GM21723 (cell line): ENCODE measurements at regions not wholly inside any gene's neighbourhood (a gene's known extent, or its start where the extent isn't known, plus 50 kb on each side); places are given as distances from the start of the nearest gene placed in this dataset.
A peak's percentile ranks its signal among the peaks of the same experiment; 100 is the strongest.
"Not testable (repeated sequence)": the region's sequence is repeated elsewhere in the genome, so short reads cannot be mapped to it uniquely, and the experiment has no call there.

Experiments used
- ATAC-seq: cut with Tn5 transposase; IDR thresholded peaks from one replicate; pipeline ENCODE4 v1.9.1; 2021; ENCODE audit warnings: mild to moderate bottlenecking, moderate library complexity; ENCODE audit not compliant: unreplicated experiment

DNA sequence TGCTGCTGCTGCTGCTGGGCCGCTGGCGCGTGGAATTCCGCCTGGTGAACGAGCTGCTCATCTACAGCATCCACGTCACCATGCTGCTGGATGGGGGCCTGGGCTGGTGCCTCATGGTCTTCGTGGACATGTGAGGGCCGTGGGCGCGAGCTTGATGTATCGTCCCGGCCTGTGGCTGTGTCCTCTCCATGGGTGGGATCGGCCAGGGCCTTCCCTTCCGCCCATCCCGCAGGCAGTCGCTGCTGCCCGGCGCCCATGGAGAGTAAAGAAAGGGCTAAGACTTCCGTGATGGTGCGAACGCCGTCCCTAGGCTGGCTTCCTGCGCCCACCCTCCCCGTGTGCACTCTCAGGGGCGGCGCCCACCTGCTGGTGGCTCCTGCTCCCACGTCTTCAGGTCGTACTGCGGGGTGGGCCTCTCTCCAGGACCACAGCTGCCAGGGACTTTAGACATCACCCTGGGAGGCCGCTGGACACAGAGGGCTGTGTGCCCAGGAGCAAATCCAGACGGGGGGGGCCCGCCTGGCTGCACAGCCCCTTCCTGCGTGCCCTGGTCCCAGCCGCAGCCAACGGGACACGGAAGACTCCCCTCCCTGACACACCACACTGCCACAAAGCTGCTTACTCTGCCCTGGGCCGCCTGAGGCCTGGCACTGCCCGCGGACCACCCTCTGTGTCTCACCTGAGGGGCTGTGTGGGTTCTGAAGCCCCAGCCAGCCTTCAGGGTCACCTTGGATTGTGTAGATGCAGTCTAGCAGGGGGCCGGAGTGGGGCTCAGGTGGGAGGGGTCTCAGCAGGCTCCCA lies 167.5 kb downstream of the SEPTIN7 start:
- no peak for ATAC-seq

DNA sequence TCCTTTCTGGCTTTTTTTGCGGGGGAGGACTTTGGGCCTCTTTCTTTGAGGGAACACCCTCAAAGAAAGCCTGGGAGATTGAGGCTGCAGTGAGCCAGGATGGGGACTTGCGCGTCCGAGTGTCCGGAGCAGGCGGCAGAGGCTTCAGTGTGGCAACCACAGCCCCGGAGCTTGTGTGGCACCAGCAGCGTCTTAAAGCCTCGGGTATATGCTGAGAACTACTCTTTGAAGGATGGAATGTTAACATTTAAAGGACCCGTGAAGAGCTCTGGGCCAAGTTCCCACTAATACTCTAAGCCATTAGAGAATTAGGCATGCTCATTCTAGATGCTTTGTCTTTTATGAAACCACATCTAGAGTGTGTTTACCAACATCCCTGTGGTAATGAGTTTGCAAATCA lies 168.2 kb downstream of the SEPTIN7 start:
- ATAC-seq: no peak

DNA sequence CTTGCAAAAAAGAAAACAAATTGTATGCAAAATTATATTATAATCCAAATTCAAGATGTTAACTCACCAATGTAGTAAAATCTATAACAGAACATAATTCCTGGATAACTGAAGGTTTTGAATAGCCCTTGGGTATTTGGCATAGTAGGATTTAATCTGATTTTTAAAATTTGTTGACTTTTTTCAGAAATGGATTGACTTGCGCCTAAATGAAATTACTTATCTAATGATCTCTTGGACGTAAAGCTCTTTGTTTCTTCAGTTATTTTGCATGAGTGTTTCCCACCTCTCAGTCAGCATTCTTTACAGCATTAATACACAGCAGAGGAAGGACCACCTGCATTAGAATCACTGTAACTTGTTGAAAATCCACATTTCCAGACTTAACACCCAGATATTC lies 169.6 kb downstream of the SEPTIN7 start:
- ATAC-seq: no peak

GRCh38 chr7:35971133-35971891 lies 170.5 kb downstream of the SEPTIN7 start:
- no peak for ATAC-seq

GRCh38 chr7:35975851-35976454 lies 175.1 kb downstream of the SEPTIN7 start:
- ATAC-seq: peak; percentile 89

DNA sequence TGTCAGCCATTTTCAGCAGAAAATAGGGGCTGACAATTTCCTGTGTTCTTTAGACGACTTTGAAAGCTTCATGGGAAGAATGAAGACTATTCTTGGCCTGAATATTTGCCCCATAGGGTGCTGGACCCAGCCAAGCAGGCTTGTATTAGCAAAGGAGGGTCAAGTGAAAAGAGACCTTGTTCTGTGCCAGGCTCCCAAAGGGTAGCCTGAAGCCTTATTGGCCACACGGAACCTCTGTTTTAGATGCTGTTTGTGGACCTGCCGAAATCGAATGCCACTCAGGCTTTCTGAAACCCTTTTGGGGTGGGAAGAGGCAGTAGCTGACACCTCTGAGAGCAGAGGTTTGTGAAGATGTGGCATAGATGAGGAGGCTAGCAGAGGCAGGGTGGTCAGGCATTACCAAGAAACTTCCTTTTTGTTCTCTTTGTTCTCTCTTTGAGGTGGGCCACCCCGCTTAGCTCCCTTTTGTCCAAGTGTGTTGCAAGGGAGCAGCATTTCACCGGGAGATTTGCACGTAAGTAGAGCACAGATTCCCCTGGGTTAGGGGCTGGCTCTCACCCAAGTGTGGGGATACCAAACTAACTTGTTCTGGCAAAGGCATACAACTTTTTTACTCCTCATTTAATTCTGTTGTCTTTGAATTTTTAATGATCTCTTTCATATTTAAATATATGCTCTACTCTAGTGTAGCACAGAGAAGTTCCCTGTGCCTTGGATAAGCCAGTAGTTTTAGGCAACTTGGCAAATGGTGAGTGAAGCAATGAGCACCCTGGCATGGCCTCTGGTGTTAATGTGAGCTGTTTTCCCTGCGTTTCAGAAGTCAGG lies 174.0 kb upstream of the EEPD1 start:
- ATAC-seq: not testable (repeated sequence)

- ATAC-seq: no peak
These were observed 170.5 kb upstream of the EEPD1 start for GRCh38 chr7:35982600-35982999.

DNA sequence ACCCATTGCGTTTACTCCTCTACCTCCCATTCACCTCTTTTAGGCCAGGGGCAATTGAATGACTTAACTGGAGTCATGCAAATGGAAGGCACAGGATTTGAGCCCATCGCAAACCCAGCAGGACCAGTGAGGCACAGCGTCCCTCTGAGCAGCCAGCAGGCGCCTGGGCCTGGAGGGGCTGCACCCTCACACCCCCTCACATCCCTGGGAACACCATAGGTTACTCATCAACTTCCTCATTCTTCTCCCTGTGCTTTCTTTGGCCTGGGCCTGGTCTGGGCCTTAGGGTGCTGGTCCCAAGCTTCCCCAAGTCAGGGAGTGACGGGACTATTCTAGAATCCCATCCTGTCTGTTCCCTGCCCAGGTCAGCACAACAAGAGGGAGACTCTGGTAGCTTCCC lies 169.4 kb upstream of the EEPD1 start:
- ATAC-seq: no peak

DNA sequence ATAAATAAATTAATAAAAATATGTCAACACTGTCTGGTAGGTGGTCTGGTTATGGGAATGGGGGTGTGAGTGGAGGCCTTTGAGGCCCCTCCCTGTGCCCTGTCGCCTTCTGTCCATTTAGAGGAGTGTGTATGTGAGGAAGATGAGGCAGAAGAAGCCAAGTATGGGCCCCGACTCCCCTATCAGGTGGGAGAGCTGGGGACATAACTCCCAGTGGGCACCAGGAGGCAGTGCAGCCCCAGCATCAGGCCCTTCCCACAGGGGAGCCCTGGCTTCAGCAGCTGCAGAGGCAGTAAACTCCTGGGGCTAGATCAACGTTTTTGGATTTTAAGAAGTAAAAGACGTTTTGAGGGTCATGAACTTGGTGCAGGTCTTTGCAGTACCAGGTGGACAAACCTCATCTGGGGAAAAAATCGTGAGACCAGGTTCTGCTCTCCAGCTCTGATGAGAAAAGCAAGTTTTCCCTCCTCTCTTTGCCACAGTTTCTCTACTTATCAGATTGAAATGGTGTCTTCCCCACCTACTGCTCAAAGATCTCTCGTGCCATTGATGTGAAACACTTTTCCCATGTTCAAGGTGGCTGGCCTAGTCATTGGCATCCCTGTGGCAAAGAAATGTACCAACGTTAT lies 167.8 kb upstream of the EEPD1 start:
- peak; percentile 81 for ATAC-seq

GRCh38 chr7:35987016-35987415 lies 166.0 kb upstream of the EEPD1 start:
- no peak for ATAC-seq

- ATAC-seq: no peak
These were observed 164.9 kb upstream of the EEPD1 start for GRCh38 chr7:35988105-35988504.

GRCh38 chr7:35988818-35989217 lies 164.2 kb upstream of the EEPD1 start:
- no peak for ATAC-seq

- no peak for ATAC-seq
These were observed 161.4 kb upstream of the EEPD1 start for GRCh38 chr7:35991511-35992232.

DNA sequence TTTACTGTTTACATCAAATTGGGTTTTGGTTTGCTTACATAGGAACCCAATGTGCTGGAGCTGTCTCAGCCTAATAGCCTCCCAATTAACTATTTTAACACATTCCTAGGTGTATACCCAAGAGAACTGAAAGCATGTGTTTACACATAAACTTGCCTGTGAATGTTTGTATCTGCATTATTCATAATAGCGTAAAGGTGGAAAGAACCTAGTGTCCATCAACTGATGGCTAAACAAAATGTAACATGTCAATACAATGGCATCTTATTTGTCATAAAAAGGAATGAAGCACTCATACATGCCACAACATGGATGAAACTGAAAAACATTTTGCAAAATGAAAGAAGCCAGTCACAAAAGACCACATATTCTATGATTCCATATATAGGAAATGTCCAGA lies 160.6 kb upstream of the EEPD1 start:
- no peak for ATAC-seq

- ATAC-seq: no peak
These were observed 159.9 kb upstream of the EEPD1 start for GRCh38 chr7:35993113-35993512.

DNA sequence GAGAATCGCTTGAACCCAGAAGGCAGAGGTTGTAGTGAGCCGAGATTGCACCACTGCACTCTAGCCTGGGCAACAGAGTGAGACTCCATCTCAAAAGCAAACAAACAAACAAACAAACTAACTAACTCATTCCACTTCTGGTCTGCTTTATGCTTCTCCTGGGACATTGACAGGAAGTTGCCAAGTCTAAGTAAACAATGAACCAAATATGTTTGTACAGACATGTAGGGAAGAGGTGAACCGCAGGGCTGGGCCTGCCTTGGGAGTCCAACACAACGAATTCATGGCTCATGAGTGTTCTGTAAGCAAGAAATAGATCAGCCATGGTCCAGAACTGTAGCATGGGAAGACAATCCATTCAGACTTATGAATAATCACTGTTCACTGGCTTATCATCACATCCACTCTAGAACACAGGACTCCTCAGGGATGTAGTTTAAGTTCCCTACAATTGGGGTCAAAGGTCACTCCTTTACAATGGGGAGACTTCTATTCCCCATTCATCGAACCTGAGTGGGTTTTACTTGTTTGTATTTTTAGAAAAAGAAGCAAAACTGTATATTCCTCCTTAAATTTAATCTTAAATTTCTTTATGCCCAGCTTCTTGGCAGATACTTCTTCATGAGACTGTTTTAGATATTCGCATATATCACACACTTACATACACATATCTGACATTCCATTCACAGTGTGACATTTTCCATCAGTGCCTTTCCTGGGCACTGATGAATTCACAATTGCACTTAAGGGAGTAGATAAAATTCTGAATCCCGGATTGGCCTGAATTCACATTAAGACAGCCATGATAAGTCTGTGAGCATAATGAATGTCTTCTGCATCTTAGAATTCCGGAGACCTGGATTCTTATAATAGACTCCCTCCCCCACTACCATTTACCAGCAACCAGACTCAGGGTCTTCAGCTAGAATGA lies 159.1 kb upstream of the EEPD1 start:
- ATAC-seq: no peak

DNA sequence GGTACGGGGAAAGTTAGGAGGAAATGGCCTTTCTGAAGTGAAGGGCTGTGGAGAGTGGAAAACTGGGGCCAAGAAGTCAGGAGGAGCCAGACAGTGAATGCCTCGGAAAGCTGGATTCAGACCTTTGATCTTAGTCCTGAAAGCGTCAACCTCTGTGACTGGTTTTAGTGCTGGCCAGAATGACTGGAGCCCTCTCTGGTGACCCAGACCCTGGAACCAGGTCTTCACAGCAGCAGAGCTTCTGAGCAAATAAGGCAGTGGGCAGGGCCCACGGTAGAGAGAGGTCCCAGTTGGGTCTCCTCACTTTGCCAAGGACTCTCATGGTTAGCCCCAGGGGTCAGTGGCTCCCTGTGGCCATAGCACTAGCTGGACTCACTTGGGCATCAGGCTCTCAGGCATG lies 157.7 kb upstream of the EEPD1 start:
- no peak for ATAC-seq

- ATAC-seq: no peak
These were observed 154.6 kb upstream of the EEPD1 start for GRCh38 chr7:35998481-35998880.

- no peak for ATAC-seq
These were observed 151.5 kb upstream of the EEPD1 start for GRCh38 chr7:36001546-36001945.
